Left renal pelvis (tissue), 4 donors: ENCODE measurements at regions not wholly inside any gene's neighbourhood (a gene's known extent, or its start where the extent isn't known, plus 50 kb on each side); places are given as distances from the start of the nearest gene placed in this dataset.
A peak's percentile ranks its signal among the peaks of the same experiment; 100 is the strongest.
"Not testable (repeated sequence)": the region's sequence is repeated elsewhere in the genome, so short reads cannot be mapped to it uniquely, and the experiment has no call there.

Experiments
- DNase-seq, 4 donors: peaks; one replicate each; pipeline ENCODE4 v3.0.0-alpha.2; 2013; ENCODE audit warnings: low read depth in 4 of 4, low spot score in 3 of 4

GRCh38 chr6:168840299-168840698 lies 399.3 kb downstream of the SMOC2 start:
- DNase-seq, result not testable (repeated sequence)

GRCh38 chr6:168838037-168838399 lies 397.0 kb downstream of the SMOC2 start:
- DNase-seq, result no peak

GRCh38 chr6:168837254-168838036 lies 396.5 kb downstream of the SMOC2 start:
- no peak for DNase-seq

DNA sequence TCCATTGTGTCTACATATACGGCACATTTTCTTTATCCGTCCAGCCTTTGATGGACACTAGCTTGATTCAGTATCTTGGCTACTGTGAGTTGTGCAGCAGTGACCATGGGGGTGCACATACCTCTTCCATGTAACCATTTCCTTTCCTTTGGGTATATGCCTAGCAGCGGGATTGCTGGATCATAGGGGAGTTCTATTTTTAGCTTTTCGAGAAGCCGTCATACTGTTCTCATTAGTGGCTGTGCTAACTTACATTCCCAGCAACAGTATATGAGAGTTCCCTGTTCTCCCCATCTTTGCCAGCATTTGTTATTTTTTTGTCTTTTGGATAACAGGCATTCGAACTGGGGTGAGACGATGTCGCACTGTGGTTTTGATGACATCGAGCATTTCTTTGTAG lies 395.0 kb downstream of the SMOC2 start:
- no peak for DNase-seq

DNA sequence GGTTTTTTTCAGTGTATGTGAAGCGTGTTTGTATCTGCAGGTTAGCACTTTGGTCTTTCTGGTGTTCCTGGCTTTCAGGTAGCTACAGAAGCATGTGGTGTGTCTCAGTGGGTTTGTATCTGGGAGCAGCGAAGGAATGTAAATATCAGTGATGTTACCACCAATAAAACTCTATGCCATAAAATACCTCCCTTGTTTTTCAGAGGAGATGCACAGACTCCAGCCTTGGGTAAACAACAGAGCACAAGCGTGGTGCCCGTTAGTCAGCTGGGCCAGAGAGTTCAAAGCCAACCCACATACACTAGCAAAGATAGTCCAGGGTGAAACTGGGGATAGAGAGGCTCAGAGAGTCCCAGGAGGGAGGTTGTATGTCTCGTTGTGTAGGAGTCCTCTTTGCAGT lies 393.8 kb downstream of the SMOC2 start:
- DNase-seq, result no peak

DNA sequence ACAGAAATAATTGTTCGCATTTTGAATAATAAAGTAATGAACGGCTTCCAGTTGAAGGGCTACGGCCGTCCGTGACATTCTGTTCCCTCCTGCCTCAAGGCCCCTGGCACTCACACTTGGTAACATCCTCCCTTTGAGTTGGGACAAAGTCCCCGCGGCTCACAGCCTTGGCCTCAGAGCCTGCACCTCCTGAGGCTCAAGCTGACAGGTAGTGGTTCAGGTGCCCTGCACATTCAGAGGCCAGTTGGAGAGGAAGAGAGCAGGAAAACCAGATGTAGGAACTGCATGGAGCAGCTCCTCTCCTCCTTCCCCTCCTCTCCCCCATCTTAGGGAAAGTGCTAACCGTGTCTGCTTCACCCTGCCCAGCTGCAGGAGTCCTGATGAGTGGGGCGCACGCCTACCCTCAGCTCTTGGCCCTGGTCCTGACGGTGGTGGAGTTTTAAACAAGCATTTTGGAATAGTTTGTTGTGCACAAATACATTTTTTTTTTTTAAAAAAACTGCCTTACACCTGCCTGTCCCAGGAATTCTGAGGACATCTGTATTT lies 393.1 kb downstream of the SMOC2 start:
- no peak for DNase-seq

DNA sequence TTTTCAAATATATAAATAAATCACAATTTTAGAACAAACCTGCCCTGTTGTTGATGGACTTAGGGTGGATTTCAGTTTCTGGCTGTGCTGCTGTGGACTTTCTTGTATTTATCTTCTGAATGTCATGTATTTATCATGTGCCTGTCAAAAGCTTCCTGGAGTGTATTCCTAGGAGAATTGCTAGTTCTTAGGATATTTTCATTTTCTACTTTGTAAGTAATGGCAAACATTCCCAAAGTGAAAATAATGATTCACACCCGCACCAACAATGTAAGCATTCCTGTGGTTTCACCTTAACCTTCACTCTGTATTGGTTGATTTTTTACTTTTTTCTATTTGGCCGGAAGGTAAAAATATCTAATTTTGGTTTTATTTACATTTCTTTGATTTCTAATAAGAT lies 387.8 kb downstream of the SMOC2 start:
- DNase-seq, result no peak

GRCh38 chr6:168828035-168828434 lies 387.1 kb downstream of the SMOC2 start:
- no peak for DNase-seq

DNA sequence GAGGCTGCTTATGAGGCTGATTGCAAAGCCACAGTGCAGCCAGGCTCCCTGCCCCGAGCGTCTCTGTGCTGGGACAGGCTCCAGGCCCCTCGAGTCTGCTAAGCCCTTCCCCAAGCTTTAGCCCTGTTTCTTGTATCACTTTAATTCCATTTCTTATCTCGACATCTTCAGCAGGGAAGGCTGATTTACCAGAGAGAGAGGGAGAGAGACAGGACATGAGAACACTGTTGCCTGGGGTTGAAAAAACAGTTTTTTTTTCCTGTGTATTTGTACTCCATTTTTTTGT lies 386.5 kb downstream of the SMOC2 start:
- DNase-seq, result no peak

- peak in 2 of 4 donors; percentile 31 to 42 for DNase-seq
These were observed 386.0 kb downstream of the SMOC2 start for GRCh38 chr6:168826726-168827585.

GRCh38 chr6:168826078-168826390 lies 385.1 kb downstream of the SMOC2 start:
- no peak for DNase-seq

GRCh38 chr6:168825226-168826077 lies 384.5 kb downstream of the SMOC2 start:
- no peak for DNase-seq

DNA sequence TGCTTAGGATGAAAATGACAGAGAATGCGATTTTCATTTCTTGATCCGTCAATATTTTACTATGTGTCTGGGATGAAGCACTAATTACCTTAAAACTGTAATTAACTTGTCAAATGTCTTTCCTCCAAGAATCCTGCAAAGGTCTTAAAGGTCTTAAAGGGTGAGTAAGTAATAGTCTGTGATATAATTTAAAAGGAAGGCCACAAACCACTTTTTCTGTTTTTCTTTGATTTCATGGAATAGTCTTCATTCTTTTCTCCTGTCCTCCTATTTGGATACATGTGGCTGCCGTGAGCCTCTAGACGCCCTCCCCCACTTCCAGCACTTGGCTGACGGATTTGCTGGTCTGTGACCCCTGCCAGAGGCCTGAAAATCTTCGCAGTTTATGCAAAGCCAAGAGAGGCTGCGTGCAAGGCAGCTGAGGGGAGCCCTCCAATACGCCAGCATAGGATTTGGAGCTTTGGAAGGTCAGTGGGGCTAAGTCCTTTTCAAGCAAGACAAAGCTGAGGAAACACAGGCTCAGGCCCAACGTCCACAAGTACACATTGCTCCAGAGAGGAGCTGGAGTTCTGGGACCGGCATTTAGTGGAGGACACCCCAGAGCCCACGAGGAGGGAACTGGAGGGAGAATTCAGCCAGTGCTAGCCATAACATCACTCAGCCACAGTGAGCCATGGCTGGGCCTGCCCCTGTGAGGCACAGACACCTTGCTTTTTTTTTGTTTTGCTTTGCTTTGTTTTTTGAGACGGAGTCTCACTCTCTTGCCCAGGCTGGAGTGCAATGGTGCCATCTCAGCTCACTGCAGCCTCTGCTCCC lies 382.6 kb downstream of the SMOC2 start:
- DNase-seq, result peak in 1 of 4 donors; percentile 29

- no peak for DNase-seq
These were observed 381.4 kb downstream of the SMOC2 start for GRCh38 chr6:168822376-168822775.

GRCh38 chr6:168819546-168819945 lies 378.6 kb downstream of the SMOC2 start:
- no peak for DNase-seq

DNA sequence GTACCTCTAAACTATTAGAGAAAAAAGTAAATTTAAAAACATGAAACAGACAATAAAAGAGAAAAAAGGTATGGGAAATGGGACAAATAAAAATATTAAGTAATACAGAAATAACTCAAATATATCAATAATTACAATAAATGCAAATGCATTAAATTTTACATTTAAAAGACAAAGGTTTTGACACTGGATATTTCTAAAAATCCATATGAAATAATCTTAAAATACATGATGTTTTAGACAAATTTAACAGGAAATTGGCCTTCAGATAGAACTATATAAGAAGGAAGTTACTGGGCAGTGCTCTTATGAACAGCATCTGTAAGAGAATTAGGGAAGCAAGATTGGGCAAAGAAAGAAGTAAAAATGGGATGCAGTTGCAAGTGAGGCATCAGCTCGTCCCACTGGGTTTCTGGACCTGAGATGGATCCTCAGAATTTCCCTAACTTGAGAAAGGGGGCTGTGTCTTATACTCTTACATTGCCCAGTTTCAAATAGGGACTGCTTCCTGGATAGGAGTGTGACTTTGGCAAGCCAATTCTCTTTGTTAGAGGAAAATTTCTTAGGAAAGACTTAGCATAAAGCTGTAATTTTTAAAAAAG lies 376.7 kb downstream of the SMOC2 start:
- DNase-seq, result no peak

- no peak for DNase-seq
These were observed 374.2 kb downstream of the SMOC2 start for GRCh38 chr6:168815229-168815628.

GRCh38 chr6:168808232-168808631 lies 367.2 kb downstream of the SMOC2 start:
- no peak for DNase-seq

DNA sequence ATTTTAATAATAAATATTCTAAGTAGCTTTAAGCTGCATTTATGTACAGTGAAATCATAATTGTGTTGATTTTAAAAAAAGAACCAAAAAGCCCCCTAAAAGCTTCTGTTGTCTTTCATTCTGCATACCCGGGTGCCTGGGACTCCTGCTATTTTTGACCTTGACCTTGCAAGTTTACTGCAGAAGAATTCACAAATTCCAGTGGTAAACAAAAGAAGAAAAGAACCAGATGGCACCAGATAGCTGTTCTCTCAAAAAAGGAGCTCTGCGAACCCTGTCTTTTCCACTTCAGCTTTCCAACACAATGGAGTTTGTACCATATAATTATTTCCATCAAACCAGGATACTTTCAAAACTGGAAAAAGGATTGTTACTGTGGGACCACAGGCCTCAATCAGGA lies 363.3 kb downstream of the SMOC2 start:
- no peak for DNase-seq

- no peak for DNase-seq
These were observed 362.9 kb downstream of the SMOC2 start for GRCh38 chr6:168803874-168804273.
